LNCaP clone FGC (cell line): ENCODE measurements at regions not wholly inside any gene's neighbourhood (a gene's known extent, or its start where the extent isn't known, plus 50 kb on each side); places are given as distances from the start of the nearest gene placed in this dataset.

Source experiments
- DNase-seq: peaks from one replicate; pipeline ENCODE4 v3.0.0-alpha.2; 2011; ENCODE audit warnings: low read depth
- H3K4me3 ChIP-seq: 2 replicates; pipeline ENCODE4 v1.5.1; 2011; ENCODE audit warnings: mild to moderate bottlenecking, low read depth, low read length, control low read depth
- TF ChIP-seq, protein P1 (sequence below): IDR thresholded peaks from 2 replicates; pipeline ENCODE4 v1.5.1; 2012; ENCODE audit warnings: mild to moderate bottlenecking; ENCODE audit not compliant: control insufficient read depth, insufficient read depth; ENCODE audit errors: extremely low read depth

GRCh38 chr6:126614642-126615504 lies 275.0 kb downstream of the CENPW start:
- no peak overlapping the region for H3K4me3 ChIP-seq
- TF ChIP-seq, protein P1, sequence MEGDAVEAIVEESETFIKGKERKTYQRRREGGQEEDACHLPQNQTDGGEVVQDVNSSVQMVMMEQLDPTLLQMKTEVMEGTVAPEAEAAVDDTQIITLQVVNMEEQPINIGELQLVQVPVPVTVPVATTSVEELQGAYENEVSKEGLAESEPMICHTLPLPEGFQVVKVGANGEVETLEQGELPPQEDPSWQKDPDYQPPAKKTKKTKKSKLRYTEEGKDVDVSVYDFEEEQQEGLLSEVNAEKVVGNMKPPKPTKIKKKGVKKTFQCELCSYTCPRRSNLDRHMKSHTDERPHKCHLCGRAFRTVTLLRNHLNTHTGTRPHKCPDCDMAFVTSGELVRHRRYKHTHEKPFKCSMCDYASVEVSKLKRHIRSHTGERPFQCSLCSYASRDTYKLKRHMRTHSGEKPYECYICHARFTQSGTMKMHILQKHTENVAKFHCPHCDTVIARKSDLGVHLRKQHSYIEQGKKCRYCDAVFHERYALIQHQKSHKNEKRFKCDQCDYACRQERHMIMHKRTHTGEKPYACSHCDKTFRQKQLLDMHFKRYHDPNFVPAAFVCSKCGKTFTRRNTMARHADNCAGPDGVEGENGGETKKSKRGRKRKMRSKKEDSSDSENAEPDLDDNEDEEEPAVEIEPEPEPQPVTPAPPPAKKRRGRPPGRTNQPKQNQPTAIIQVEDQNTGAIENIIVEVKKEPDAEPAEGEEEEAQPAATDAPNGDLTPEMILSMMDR: no peak
- DNase-seq: no peak

DNA sequence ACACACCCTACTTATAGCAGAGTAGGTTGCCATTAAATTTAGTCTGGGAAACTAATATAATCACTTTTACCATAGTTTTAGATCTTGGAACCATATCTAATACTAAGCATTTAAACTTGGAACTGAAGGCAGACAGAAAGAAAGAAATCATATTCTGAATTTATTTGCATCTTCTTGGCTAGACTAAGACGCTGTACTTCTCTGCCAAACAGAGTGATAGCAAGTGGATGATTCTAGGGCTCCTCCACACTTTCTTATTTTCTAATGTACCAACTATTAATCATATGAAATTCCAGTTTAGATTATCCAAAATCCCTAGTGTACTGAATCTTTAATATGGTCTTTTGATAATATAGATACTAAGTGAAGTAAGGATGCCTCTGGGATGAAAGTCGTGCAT lies 277.0 kb downstream of the CENPW start:
- TF ChIP-seq, protein P1: no peak
- H3K4me3 ChIP-seq: no peak overlapping the region
- DNase-seq: no peak

GRCh38 chr6:126618639-126619343 lies 278.9 kb downstream of the CENPW start:
- no peak for DNase-seq
- TF ChIP-seq, protein P1: no peak
- H3K4me3 ChIP-seq: no peak overlapping the region

DNA sequence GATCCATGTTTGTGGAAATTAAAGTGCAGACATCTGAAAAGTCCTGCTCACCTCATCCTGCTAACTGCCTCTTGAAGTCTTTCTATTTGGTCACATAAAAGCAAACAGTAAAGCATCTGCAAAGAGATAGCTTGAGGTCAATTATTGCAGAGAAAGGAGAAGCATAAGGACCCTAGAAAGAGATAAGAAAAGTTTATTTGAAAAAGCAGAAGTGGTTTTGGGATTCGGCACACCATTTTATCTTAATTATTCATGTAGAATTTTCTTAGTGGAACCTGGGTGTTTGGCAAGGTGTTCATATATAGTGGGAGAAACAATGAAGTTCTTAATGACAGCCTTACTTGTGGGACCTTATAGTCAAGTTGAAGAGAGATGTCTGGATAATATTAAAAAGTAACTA lies 280.8 kb downstream of the CENPW start:
- no peak for DNase-seq
- TF ChIP-seq, protein P1: no peak
- no peak overlapping the region for H3K4me3 ChIP-seq

DNA sequence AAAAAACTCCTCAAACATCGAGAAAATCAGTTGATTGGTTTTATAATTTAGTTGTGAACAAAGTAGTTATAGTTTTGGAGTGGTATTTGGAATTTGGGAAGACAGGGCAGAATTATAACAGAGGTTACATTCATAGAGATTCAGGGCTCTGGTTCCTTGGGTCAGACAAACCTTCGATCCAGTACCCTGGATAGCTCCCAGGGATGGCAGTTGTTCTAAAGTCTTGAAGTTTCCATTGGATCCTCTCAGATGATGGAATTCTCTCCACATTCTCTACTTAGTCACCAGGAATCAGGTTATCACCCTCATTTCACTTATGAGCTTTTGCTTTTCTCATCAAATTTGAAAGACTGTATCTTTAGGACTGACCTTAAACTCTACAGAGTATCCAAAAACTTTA lies 285.1 kb downstream of the CENPW start:
- no peak for DNase-seq
- TF ChIP-seq, protein P1: no peak
- no peak overlapping the region for H3K4me3 ChIP-seq

GRCh38 chr6:126628125-126628524 lies 288.2 kb downstream of the CENPW start:
- TF ChIP-seq, protein P1: no peak
- no peak overlapping the region for H3K4me3 ChIP-seq
- DNase-seq: no peak

GRCh38 chr6:126631363-126631762 lies 291.4 kb downstream of the CENPW start:
- DNase-seq: no peak
- TF ChIP-seq, protein P1: no peak
- no peak overlapping the region for H3K4me3 ChIP-seq
